DOHH2 (cell line): ENCODE measurements at regions not wholly inside any gene's neighbourhood (a gene's known extent, or its start where the extent isn't known, plus 50 kb on each side); places are given as distances from the start of the nearest gene placed in this dataset.

Source experiments
- H3F3A ChIP-seq: fragments of 200-600 bp; sonication (generic), shearing (Covaris generic); 2 replicates; pipeline ENCODE4 v1.6.0; 2016; ENCODE audit warnings: antibody characterized with exemption, mild to moderate bottlenecking; ENCODE audit not compliant: control insufficient read depth, insufficient read depth
- H3K27ac ChIP-seq: fragments of 200-600 bp; sonication (generic); 2 replicates; pipeline ENCODE4 v1.5.1; 2014; ENCODE audit warnings: low read depth, mild to moderate bottlenecking, low read length, moderate library complexity
- H3K27me3 ChIP-seq: fragments of 200-600 bp; sonication (generic); 2 replicates; pipeline ENCODE4 v1.6.1; 2014; ENCODE audit warnings: mild to moderate bottlenecking, low read length, mixed read lengths; ENCODE audit not compliant: control insufficient read depth
- H3K36me3 ChIP-seq: fragments of 200-600 bp; sonication (generic); 2 replicates; pipeline ENCODE4 v1.6.1; 2014; ENCODE audit warnings: mild to moderate bottlenecking, low read length, moderate library complexity, mixed read lengths; ENCODE audit not compliant: control insufficient read depth
- H3K4me1 ChIP-seq: fragments of 200-600 bp; sonication (generic); 2 replicates; pipeline ENCODE4 v1.6.1; 2014; ENCODE audit warnings: mild to moderate bottlenecking, low read length, mixed read lengths; ENCODE audit not compliant: control insufficient read depth
- H3K4me2 ChIP-seq: fragments of 200-600 bp; sonication (generic); 2 replicates; pipeline ENCODE4 v1.6.0; 2014; ENCODE audit warnings: mild to moderate bottlenecking, low read length, moderate library complexity
- H3K4me3 ChIP-seq: fragments of 200-600 bp; sonication (generic); 2 replicates; pipeline ENCODE4 v1.5.1; 2014; ENCODE audit warnings: mild to moderate bottlenecking, low read length, mixed read lengths
- H3K79me2 ChIP-seq: fragments of 200-600 bp; sonication (generic); 2 replicates; pipeline ENCODE4 v1.6.1; 2014; ENCODE audit warnings: mild to moderate bottlenecking, low read length, mixed read lengths; ENCODE audit not compliant: control insufficient read depth
- H3K9me2 ChIP-seq: fragments of 200-600 bp; sonication (generic); replicated peaks from 2 replicates; pipeline ENCODE4 v1.6.1; 2014; ENCODE audit warnings: mild to moderate bottlenecking, low read length, mixed read lengths; ENCODE audit not compliant: control insufficient read depth
- H3K9me3 ChIP-seq: fragments of 200-600 bp; sonication (generic); 2 replicates; pipeline ENCODE4 v1.6.1; 2014; ENCODE audit warnings: antibody characterized with exemption, low read length, mixed read lengths; ENCODE audit not compliant: control insufficient read depth, insufficient read depth
- H4K20me1 ChIP-seq: fragments of 200-600 bp; sonication (generic); 2 replicates; pipeline ENCODE4 v1.6.0; 2014; ENCODE audit warnings: low read depth, mild to moderate bottlenecking, antibody characterized with exemption, low read length, moderate library complexity; ENCODE audit not compliant: control insufficient read depth, insufficient read depth
- CTCF ChIP-seq: fragments of 200-600 bp; sonication (generic); IDR thresholded peaks from one replicate; pipeline ENCODE4 v1.5.1; 2014; ENCODE audit warnings: antibody characterized with exemption, mild to moderate bottlenecking, low read depth, low read length; ENCODE audit not compliant: poor library complexity, severe bottlenecking
- EZH2phosphoT487 ChIP-seq: fragments of 200-600 bp; sonication (generic); IDR thresholded peaks from 2 replicates; pipeline ENCODE4 v1.6.1; 2017; ENCODE audit warnings: borderline replicate concordance, mild to moderate bottlenecking, antibody characterized with exemption, low read length, moderate library complexity, mixed read lengths

- no peak overlapping the region for H3K4me3 ChIP-seq
- H3K4me2 ChIP-seq, result no peak overlapping the region
- TF ChIP-seq CTCF, result no peak
- TF ChIP-seq EZH2phosphoT487, result no peak
- no peaks in the 10 kb centered on the region for H3K79me2 ChIP-seq
- peaks cover 93% of the 10 kb centered on the region for H3K9me3 ChIP-seq
- H3F3A ChIP-seq, result no peaks in the 10 kb centered on the region
- no peaks in the 10 kb centered on the region for H3K9me2 ChIP-seq
- H3K27ac ChIP-seq, result no peak overlapping the region
- no peaks in the 10 kb centered on the region for H3K4me1 ChIP-seq
- no peaks in the 10 kb centered on the region for H4K20me1 ChIP-seq
- H3K27me3 ChIP-seq, result no peaks in the 10 kb centered on the region
- H3K36me3 ChIP-seq, result peaks cover 61% of the 10 kb centered on the region
Measured at GRCh38 chr15:25061808-25062550, 107.2 kb downstream of the SNRPN start.

GRCh38 chr15:25062551-25063430, 108.0 kb downstream of the SNRPN start:
- Histone ChIP-seq H3K4me2 (no peak overlapping the region), H3K4me3 (no peak overlapping the region), H4K20me1 (no peaks in the 10 kb centered on the region), H3K27ac (no peak overlapping the region), H3F3A (no peaks in the 10 kb centered on the region), H3K36me3 (peaks cover 66% of the 10 kb centered on the region), H3K27me3 (no peaks in the 10 kb centered on the region), H3K9me2 (no peaks in the 10 kb centered on the region), H3K79me2 (no peaks in the 10 kb centered on the region), H3K9me3 (peaks cover 93% of the 10 kb centered on the region), H3K4me1 (no peaks in the 10 kb centered on the region)
- TF ChIP-seq CTCF, result no peak
- TF ChIP-seq EZH2phosphoT487, result no peak

- Histone ChIP-seq H3K4me1 (no peaks in the 10 kb centered on the region), H3K4me3 (no peak overlapping the region), H3K27me3 (no peaks in the 10 kb centered on the region), H3F3A (no peaks in the 10 kb centered on the region), H3K9me3 (peaks cover 95% of the 10 kb centered on the region), H3K9me2 (no peaks in the 10 kb centered on the region), H4K20me1 (no peaks in the 10 kb centered on the region), H3K27ac (no peak overlapping the region), H3K79me2 (no peaks in the 10 kb centered on the region), H3K36me3 (peaks cover 72% of the 10 kb centered on the region), H3K4me2 (no peak overlapping the region)
- no peak for TF ChIP-seq CTCF
- TF ChIP-seq EZH2phosphoT487, result no peak
Measured at GRCh38 chr15:25065286-25065685, 110.5 kb downstream of the SNRPN start.
